ENCODE measurements at regions not wholly inside any gene's neighbourhood (a gene's known extent, or its start where the extent isn't known, plus 50 kb on each side); places are given as distances from the start of the nearest gene placed in this dataset.
"Not testable (repeated sequence)": the region's sequence is repeated elsewhere in the genome, so short reads cannot be mapped to it uniquely, and the experiment has no call there.

DNA sequence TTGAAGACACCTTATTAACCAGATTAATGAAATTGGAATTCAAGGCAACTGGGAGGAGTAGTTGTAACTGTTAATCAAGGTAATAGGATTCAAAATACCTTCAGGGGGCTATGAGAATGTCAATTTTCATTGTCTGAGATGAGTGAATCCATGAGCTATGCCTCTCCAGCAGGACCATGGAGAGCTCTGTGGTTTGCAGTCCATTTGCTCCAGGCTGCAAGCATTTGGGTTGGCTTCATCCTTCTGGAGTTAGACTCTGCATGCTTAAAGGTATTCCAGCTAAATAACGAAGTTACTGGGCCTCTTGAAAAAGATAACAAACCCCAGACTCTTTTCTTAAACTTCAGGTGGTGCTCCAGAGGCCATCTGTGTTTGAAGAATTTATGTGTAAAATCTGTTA lies 207.1 kb upstream of the SLC8A1 start:
- DNase-seq (ENCODE audit: low spot score): peak; percentile 4
- in situ Hi-C loops (cut with MboI; ENCODE audit: low sequenced_read_pairs, unreplicated experiment): no loop called here
- TF ChIP-seq, protein P1, sequence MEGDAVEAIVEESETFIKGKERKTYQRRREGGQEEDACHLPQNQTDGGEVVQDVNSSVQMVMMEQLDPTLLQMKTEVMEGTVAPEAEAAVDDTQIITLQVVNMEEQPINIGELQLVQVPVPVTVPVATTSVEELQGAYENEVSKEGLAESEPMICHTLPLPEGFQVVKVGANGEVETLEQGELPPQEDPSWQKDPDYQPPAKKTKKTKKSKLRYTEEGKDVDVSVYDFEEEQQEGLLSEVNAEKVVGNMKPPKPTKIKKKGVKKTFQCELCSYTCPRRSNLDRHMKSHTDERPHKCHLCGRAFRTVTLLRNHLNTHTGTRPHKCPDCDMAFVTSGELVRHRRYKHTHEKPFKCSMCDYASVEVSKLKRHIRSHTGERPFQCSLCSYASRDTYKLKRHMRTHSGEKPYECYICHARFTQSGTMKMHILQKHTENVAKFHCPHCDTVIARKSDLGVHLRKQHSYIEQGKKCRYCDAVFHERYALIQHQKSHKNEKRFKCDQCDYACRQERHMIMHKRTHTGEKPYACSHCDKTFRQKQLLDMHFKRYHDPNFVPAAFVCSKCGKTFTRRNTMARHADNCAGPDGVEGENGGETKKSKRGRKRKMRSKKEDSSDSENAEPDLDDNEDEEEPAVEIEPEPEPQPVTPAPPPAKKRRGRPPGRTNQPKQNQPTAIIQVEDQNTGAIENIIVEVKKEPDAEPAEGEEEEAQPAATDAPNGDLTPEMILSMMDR (IDR thresholded peaks at IDR 0.05; ENCODE audit: borderline replicate concordance, control extremely low read depth, extremely low read depth, insufficient read depth, missing control alignments): no peak

DNA sequence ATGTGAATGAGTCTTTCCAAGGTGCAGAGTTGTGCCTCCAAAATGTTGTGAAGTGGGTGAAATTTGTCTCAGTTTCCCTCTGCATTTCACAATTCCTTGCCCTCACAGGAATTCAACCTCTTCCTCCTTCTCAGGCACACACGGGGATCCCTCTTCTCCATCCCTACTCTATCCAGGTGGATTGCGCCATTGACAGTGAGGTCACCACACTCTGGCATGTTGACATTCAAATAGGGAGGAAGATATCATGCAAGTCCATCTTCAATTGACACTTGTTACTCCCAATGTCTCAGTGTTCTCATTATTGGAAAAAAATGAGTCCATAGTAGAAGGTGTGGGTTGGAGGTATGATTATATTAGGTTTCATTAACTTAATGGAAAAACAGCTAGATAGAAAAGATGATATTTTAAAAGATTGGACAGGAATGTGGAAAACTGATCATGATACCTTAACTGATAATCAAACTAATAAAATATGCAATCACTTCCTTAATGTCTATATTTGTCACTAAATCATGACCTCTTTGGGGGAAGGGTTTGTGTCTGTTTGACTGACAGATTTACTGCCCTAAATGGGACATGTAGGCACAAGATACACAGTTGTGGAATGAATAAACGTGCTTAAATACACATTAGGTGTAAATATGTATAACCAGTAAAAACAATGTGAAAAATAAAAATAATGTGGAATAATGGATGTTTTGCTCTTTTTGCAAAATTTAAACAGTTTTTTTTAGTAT lies 213.8 kb upstream of the SLC8A1 start:
- DNase-seq (ENCODE audit: low spot score): no peak
- in situ Hi-C loops (cut with MboI; ENCODE audit: low sequenced_read_pairs, unreplicated experiment): no loop called here

DNA sequence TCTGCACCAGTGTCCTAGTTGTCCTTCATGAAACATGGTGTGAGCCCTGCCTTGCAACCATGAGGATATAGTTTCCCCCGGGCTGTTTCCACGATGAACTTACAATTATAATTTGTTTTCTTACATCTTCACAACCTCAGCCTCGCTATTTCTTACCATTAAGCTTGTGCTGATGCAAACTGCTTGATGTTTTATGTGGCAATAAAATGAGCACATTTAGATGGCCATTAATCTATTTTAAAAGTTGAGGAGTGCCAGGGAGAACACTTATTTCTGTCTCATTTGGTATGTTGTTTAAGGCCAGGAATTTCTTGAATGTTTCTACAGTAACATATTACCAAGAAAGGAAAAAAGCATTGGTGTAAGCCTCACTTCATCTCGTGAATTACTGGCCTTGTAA lies 214.5 kb upstream of the SLC8A1 start:
- no peak for DNase-seq (ENCODE audit: low spot score)
- in situ Hi-C loops (cut with MboI; ENCODE audit: low sequenced_read_pairs, unreplicated experiment): no loop called here
- TF ChIP-seq, protein P1 (IDR thresholded peaks at IDR 0.05; ENCODE audit: borderline replicate concordance, control extremely low read depth, extremely low read depth, insufficient read depth, missing control alignments): no peak

More for the DNA sequence above, 213.8 kb upstream of the SLC8A1 start:
- TF ChIP-seq, protein P1 (IDR thresholded peaks at IDR 0.05; ENCODE audit: borderline replicate concordance, control extremely low read depth, extremely low read depth, insufficient read depth, missing control alignments): no peak

DNA sequence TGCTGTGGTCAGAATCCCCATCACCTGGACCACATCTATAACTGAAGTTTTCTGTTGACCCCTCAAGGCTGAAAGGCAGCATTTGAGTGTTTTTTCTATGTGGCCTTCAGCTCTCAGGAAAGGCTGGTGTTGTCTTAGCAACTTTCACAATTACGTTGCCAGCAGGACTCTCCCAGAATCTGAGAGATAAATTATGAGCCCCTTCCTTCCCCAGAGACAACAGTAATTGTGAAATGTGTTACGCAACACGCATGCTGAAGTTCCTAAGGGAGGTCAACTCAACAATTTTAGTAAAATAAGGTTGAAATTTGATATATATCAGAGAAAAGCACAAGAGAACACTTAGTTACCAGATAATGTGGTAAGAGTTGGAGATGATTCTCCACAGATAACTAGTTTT lies 216.5 kb upstream of the SLC8A1 start:
- in situ Hi-C loops (cut with MboI; ENCODE audit: low sequenced_read_pairs, unreplicated experiment): no loop called here
- TF ChIP-seq, protein P1 (IDR thresholded peaks at IDR 0.05; ENCODE audit: borderline replicate concordance, control extremely low read depth, extremely low read depth, insufficient read depth, missing control alignments): no peak
- DNase-seq (ENCODE audit: low spot score): no peak

DNA sequence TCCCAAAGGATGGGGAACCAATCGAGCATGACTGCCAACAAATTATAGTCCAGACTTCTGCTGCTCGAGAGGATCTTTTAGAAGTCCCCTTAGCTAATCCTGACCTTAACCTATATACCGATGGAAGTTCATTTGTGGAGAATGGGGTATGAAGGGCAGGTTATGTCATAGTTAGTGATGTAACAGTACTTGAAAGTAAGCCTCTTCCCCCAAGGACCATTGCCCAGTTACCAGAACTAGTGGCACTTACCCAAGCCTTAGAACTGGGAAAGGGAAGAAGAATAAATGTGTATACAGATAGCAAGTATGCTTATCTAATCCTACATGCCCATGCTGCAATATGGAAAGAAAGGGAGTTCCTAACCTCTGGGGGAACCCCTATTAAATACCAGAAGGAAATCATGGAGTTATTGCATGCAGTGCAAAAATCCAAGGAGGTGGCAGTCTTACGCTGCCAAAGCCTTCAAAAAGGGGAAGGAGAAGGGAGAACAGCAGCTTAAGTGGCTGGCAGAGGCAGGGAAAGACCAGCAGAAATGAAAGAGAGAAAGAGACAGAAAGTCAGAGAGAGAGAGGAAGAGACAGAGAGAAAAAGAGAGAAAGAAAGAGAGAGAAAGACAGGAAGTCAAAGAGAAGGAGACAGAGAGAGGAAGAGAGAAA lies 224.4 kb upstream of the SLC8A1 start:
- not testable (repeated sequence) for DNase-seq (ENCODE audit: low spot score)

DNA sequence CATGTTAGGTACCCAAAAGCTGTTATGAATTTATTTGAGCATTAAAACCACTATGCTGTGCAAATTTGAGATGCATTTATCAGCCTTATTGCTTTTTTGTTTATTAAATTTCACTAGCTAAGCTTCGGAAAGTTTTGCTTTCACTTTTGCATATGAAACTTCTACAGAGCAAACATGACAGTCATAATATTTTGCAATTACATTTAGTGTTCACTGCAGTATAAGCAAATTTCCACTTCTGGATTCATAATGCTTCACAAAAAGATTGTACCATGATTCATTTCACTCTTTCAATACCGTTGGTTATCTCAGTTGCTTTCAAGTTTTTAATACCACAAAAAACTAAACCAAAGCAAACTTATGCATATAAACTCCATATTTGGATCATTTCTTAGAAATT lies 228.7 kb upstream of the SLC8A1 start:
- in situ Hi-C loops (cut with MboI; ENCODE audit: low sequenced_read_pairs, unreplicated experiment): no loop called here
- no peak for DNase-seq (ENCODE audit: low spot score)
- TF ChIP-seq, protein P1 (IDR thresholded peaks at IDR 0.05; ENCODE audit: borderline replicate concordance, control extremely low read depth, extremely low read depth, insufficient read depth, missing control alignments): no peak

More for the DNA sequence above, 224.4 kb upstream of the SLC8A1 start:
- in situ Hi-C loops (cut with MboI; ENCODE audit: low sequenced_read_pairs, unreplicated experiment): not testable (repeated sequence)

DNA sequence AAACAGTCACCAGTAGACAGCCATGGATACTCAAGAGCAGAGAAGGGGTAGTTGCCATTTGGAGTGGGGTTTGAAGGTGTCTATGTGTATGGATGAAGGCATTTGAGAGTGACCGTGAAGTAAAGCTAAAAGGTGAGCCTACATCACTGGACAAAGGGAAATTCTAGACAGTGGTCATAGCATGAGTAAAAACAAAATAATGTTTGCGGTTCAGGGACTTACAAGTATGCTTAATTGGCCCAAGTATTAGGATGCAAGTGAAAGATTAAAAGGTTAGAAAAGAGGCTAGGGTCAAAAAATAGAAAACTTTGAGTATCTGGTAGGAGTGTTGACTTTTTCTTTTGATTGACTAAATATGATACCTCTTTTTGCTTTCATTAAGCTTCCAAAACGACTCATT lies 238.1 kb upstream of the SLC8A1 start:
- no peak for DNase-seq (ENCODE audit: low spot score)
- TF ChIP-seq, protein P1 (IDR thresholded peaks at IDR 0.05; ENCODE audit: borderline replicate concordance, control extremely low read depth, extremely low read depth, insufficient read depth, missing control alignments): no peak
- in situ Hi-C loops (cut with MboI; ENCODE audit: low sequenced_read_pairs, unreplicated experiment): no loop called here

Data from GM13976 (cell line).